Brain microvascular endothelial cell (primary cell): ENCODE measurements at regions not wholly inside any gene's neighbourhood (a gene's known extent, or its start where the extent isn't known, plus 50 kb on each side); places are given as distances from the start of the nearest gene placed in this dataset.

Source experiments
- DNase-seq: peaks from one replicate; pipeline ENCODE4 v3.0.0-alpha.2; 2020
- H3K27ac ChIP-seq: fragments of 250-450 bp; sonication (Bioruptor Pico); 2 replicates; pipeline ENCODE4 v1.5.1; 2020; ENCODE audit warnings: mild to moderate bottlenecking, moderate library complexity
- H3K27me3 ChIP-seq: fragments of 250-450 bp; sonication (Bioruptor Pico); replicated peaks from 2 replicates; pipeline ENCODE4 v1.5.1; 2020; ENCODE audit warnings: mild to moderate bottlenecking
- H3K36me3 ChIP-seq: fragments of 250-450 bp; sonication (Bioruptor Pico); replicated peaks from 2 replicates; pipeline ENCODE4 v1.5.1; 2020; ENCODE audit warnings: mild to moderate bottlenecking
- H3K4me3 ChIP-seq: 2 replicates; pipeline ENCODE4 v1.5.1; 2011; ENCODE audit warnings: low read depth, mild to moderate bottlenecking, control low read depth, low read length, moderate library complexity
- in situ Hi-C: cut with HindIII; loops from 2 replicates; pipeline ENCODE4 v1.10.0; 2017; ENCODE audit warnings: low sequenced_read_pairs, low pct_ligation_motif_present
- TF ChIP-seq, protein P1 (sequence below): IDR thresholded peaks from 2 replicates; pipeline ENCODE4 v1.5.1; 2011; ENCODE audit warnings: low read depth, mild to moderate bottlenecking, moderate library complexity, low read length, control low read depth, inconsistent platforms; ENCODE audit errors: missing control alignments

DNA sequence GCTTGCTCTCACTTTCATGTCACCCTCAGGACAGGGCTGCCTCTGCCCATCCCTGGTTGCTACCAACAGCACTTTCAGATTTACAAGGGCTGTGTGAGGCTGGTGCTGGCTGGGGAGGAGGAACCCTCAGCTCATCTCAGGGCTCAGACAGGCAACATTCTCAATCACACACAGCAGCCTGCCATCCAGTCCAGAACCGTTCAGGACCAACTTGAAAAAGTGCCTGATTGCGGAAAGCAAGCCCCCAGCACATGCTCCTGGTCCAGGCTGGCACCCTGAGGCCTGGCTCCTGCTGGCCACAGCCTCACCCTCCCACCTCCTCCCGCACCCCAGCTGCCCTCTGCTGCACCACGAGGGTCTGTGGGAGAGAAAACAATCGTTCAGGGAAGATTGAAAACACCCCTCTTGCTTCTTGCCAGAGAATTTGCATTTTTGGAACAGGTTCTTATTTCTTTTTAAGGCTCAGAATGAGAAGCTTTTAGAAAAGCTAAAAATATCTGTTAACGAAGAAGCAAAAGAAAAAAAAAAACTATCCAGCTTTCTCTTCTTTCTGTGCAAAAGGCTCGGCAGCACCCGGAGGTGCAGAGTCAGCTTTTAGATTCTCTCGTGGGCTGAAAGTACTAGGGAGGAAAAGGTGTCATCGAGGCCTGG, 403.8 kb upstream of the ID2 start:
- in situ Hi-C loops: no loop called here
- no peak overlapping the region for H3K27ac ChIP-seq
- no peaks in the 10 kb centered on the region for H3K27me3 ChIP-seq
- no peak for DNase-seq
- TF ChIP-seq, protein P1, sequence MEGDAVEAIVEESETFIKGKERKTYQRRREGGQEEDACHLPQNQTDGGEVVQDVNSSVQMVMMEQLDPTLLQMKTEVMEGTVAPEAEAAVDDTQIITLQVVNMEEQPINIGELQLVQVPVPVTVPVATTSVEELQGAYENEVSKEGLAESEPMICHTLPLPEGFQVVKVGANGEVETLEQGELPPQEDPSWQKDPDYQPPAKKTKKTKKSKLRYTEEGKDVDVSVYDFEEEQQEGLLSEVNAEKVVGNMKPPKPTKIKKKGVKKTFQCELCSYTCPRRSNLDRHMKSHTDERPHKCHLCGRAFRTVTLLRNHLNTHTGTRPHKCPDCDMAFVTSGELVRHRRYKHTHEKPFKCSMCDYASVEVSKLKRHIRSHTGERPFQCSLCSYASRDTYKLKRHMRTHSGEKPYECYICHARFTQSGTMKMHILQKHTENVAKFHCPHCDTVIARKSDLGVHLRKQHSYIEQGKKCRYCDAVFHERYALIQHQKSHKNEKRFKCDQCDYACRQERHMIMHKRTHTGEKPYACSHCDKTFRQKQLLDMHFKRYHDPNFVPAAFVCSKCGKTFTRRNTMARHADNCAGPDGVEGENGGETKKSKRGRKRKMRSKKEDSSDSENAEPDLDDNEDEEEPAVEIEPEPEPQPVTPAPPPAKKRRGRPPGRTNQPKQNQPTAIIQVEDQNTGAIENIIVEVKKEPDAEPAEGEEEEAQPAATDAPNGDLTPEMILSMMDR: no peak
- no peaks in the 10 kb centered on the region for H3K36me3 ChIP-seq
- no peak overlapping the region for H3K4me3 ChIP-seq

DNA sequence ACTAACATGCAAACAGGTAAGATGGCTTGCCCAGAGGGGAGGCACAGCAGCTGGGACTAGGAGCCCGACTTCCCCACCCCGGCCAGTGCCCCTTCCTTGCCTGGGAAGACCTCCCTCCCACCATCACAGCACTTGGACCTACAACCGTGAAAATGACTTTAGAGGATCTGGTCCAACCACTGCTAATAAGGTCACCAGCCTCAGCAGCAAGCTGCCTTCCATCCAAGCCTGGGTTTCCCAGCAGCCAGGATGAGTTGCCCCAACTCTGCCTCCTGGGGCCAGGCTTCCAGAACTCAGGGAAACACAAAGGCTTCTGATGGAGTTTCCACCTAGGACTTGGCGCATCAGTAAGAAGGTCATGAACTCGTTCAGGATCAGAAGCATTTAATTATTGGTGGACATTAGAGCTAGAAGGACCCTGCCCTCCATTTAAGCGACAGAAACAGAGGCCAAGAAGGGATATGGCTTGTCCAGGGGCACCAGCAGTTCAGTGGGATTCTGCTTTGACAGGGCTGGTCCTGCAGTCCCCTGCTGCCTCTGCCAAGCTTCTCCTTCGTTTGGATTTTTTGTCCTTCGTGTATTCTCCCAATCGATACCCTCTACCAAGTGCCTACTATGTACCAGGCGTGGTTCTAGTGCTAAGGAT, 403.0 kb upstream of the ID2 start:
- Histone ChIP-seq H3K27me3 (no peaks in the 10 kb centered on the region), H3K27ac (no peak overlapping the region), H3K36me3 (no peaks in the 10 kb centered on the region), H3K4me3 (no peak overlapping the region)
- in situ Hi-C loops: no loop called here
- no peak for DNase-seq
- TF ChIP-seq, protein P1: no peak

DNA sequence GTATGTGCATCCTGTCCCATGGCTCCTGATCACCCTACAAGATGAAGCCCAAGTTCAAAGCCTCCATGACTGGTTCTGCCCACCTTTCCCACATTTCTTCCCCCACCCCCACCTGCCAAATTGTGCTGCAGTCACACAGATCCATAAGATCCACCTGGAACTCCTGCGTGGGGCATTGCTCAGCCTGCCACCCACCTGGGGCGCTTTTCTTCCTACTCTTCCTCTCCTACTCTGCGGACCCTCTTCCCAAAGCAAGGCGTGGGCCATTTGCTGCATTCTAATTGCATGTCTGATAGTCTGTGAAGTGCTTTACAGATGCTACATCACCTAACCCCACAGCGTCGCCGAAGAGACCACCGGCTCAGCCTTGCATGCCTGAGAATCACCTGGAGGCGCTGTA, 402.4 kb upstream of the ID2 start:
- in situ Hi-C loops: no loop called here
- DNase-seq: no peak
- Histone ChIP-seq H3K36me3 (no peaks in the 10 kb centered on the region), H3K27me3 (no peaks in the 10 kb centered on the region), H3K27ac (no peak overlapping the region), H3K4me3 (no peak overlapping the region)
- TF ChIP-seq, protein P1: no peak

DNA sequence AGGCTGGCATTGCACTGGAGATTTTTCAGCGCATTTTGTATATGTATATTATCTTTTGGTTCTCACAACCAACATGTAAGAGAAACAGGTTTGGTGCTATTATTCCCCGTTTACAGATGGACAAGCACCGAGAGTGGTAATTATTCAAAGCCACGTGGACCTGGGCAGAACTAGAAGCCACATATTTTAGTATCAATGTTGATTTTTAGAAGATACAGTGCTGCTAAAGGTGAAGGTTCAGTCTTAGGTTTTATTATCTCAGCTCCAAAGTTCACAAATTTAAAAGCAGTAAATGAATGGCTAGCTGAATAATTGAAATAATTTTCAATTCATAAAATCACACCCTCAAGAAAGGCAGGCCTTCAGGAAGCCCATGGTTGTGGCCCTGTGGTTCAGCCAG, 400.6 kb upstream of the ID2 start:
- H3K27me3 ChIP-seq: no peaks in the 10 kb centered on the region
- no peak for DNase-seq
- TF ChIP-seq, protein P1: no peak
- no peak overlapping the region for H3K4me3 ChIP-seq
- in situ Hi-C loops: no loop called here
- no peaks in the 10 kb centered on the region for H3K36me3 ChIP-seq
- no peak overlapping the region for H3K27ac ChIP-seq

DNA sequence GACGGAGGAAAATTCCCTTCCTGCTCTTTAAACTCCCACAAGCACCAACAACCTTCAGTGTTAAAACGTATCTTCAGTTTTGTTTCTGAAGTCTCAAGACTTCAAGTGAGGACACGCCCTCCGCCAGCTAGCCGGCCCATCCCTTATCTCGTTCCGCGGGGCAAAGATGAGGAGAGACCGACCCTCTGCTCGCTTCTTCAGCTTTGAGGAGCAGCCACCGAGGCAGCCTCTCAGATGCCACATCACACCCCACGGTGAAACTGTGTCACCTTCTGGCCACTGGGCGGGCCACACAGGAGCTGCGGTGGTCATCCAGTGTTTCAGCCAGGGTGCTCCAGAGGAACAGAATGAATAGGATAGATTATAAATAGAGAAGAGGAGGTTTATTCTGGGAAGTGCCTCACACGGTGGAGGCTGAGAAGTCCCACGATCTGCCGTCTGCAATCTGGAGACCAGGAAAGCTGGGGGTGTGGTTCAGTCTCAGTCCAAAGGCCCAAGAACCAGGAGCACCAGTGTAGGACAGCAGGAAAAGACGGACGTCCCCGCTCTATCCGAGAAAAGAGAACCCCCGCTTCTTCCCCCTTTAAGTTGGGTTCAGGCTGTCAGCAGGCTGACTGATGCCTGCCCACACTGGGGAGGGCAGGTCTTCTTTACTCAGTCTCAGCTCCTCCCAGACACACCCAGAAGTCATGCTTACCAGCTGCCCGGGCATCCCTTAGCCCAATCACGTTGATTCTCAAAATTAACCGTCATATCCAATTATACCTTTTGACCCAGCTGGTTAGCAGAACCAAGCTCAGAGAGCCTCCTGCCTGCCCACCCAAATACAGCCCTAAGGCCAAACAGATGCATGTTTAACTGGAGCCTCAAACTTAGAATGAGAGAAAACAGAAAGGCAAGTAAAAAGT, 399.7 kb upstream of the ID2 start:
- in situ Hi-C loops: no loop called here
- Histone ChIP-seq H3K27me3 (no peaks in the 10 kb centered on the region), H3K27ac (no peak overlapping the region), H3K36me3 (no peaks in the 10 kb centered on the region), H3K4me3 (no peak overlapping the region)
- TF ChIP-seq, protein P1: no peak
- no peak for DNase-seq
